Myocyte (in vitro differentiated cells): ENCODE measurements at regions not wholly inside any gene's neighbourhood (a gene's known extent, or its start where the extent isn't known, plus 50 kb on each side); places are given as distances from the start of the nearest gene placed in this dataset.

Experiments used
- DNase-seq: peaks from one replicate; pipeline ENCODE4 v3.0.0-alpha.2; 2012; ENCODE audit warnings: low read depth

DNA sequence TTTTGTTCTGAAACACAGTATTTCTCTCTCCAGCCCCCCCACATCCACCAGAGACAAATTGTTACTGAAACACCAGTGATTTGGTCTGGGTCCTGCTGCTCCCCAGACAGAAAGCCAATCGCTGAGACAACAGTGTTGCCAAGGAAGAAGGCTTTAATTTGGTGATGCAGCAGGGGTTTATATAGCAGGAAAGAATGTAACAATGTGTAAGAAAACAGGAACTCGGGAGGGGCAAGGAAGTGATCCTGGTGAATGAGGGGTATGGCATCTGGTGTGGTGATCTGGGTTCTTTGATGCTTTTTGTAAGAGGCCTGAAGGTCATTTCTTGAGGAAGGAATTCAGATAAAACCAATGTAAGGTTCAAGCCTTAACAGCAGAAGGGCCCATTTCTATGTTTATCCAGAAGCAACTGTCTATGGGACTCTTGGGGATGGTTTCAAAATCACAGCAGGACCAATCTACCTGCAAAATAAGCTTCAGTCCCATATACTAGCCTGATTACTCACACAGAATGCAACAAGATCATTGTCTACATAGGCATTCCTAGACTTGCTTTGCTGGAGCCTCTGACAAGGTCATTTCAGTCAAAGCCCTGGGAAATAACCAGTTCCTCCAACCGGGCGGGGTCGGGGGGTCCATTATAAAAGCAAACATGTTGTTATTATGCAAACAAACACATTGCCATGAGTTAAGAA, 445.2 kb upstream of the ZFP42 start:
- no peak for DNase-seq

DNA sequence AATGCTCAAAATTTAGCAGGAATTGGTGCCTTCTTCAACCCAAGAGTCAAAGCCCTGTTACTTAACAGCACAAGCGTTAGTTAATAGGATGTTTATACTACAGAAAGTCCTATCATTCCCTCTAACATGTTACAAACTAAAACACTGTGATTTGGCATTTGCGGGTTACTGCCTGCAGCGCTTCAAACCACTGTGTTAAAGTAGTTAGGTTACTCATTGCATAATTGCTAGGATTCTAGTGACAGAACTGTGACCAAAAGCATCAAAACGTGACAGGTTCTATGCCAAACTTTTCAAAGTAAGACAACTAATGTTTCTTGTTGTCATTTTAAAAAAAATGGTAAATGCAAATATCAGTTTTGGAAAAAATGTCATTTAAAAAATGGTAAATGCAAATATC, 442.8 kb upstream of the ZFP42 start:
- no peak for DNase-seq

DNA sequence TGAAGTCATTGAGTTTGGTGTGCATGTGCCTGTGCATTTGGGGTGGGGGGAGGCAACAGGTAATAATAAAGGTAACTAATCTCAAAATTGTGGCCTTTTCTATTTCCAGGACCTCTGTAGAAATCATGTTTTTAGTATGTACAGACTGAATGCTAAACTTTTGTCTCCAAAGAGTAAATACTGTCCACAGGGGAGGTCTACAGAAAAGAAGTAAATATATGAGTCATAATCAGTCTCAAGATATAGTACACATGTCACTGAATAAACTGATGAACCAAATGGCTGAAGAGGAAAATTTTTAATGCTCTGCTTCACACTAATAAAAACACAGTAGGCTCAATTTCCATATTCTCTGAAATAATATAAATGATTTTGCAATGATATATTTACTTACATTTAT, 440.4 kb upstream of the ZFP42 start:
- no peak for DNase-seq

DNA sequence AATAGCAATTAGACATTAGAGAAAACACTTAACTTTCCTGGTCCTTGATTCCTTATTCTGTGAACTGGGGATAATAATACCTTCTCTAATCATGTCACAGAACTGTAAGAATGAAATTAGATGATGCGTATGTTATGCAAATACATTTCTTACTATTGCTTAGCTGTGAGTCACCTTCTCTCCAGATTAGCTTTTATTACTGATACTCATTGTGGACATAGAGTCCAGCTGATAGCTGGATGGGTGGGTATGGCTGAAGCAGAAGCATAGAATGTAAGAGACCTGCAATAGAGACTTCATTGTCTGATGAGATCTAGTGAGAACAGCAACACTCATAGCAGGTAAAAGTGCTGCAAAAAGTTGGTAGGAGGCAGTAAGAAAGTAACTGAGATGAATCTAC, 437.2 kb upstream of the ZFP42 start:
- no peak for DNase-seq

GRCh38 chr4:187562345-187562744, 433.2 kb upstream of the ZFP42 start:
- no peak for DNase-seq

DNA sequence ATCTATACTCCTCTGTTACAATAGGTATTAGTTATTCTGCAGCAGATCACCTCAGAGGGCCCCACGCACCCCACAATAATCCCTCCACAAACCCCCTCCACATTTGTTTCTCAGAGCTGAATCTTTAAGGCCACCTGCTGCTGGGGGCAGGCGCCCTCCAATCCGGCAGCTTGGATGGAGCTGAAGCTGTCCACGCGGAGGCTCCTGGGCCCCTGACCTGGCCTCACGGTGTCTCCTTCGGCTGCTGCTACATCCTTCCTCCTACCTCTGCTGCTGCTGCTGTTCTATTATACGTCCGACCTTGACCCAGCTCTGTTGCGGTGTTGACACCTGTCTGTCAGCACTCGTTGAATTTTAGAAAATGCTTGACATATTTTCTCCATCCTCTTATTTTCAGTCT, 430.2 kb upstream of the ZFP42 start:
- no peak for DNase-seq

- no peak for DNase-seq
Observed at GRCh38 chr4:187569871-187570270, 425.7 kb upstream of the ZFP42 start.

GRCh38 chr4:187575706-187576105, 419.9 kb upstream of the ZFP42 start:
- DNase-seq: no peak

DNA sequence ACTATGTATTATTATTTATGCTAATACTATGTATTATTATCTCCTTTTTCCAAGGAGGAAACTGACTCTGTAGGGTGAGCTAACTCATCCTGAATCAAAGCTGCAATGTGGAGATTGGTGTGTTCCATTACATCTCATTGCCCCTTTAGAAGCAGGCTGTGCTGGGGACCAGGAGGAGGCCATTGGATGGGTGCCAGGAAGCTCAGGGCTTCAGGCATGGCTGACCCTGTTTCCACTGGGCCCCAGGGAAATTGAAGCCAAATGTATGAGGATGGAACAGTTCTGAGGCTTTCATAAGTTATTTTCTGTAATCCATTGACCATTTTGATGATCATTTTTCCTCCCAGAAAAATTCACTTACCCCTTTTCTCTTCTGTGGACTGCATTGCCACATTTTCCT, 418.8 kb upstream of the ZFP42 start:
- DNase-seq: no peak

GRCh38 chr4:187577941-187578480, 417.6 kb upstream of the ZFP42 start:
- no peak for DNase-seq

DNA sequence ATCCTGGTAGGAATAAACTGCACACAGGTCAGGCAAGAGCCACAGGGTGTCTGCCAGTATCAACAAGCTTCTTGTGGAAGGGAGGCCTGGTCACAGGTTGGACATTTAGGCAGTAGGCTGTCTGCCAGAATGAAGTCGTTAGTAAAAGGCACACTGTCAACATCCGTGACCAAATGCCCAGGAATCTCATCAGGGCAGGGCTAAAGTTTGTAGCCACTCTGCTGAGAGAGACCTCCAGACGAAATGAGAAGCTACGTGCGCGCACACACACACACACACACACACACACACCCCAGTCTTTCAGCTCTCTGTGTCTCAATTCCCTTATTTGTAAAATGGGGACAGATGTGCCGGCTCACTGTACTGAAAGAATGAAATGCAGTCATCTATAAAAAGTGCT, 408.7 kb upstream of the ZFP42 start:
- no peak for DNase-seq

- DNase-seq: peak; percentile 36
Observed at GRCh38 chr4:187598196-187598595, 397.4 kb upstream of the ZFP42 start.

DNA sequence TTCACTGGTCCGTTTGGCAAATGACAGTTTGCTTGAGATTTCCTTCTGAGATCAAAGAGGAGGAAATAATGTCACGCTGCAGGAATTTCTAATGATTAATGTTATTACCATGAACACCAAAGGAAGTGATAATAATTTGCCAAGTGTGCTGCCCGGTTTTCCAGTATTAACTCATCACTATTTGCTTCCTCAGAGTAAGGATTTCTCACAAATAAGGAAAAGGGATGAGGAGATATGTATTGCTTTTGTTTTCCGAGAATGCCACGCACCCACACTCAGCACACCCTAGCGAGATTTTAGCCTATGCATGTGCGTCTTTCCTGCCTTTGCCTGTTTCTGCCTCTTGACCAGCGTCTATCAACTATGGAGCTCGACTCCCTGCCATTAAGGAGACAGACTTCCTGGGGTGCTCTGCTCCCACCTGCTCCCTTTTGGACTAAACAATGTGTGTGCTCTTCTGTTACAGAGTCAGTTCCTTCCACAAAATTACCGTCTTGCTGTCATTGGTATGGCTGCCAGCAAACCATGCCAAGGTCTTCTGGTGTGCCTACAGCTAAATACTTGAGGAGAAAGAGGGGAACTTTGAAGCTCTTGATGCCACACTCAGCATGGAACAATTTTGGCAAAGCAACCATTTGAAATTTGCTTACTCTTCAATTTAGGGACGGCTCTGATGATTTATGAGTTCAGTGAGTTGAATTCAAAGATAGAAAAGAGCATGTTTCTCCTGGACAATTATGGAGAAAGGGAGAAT, 393.1 kb upstream of the ZFP42 start:
- peak; percentile 57 for DNase-seq

- DNase-seq: peak; percentile 85
Observed at GRCh38 chr4:187603093-187604025, 392.2 kb upstream of the ZFP42 start.

GRCh38 chr4:187604984-187605383, 390.6 kb upstream of the ZFP42 start:
- DNase-seq: no peak

DNA sequence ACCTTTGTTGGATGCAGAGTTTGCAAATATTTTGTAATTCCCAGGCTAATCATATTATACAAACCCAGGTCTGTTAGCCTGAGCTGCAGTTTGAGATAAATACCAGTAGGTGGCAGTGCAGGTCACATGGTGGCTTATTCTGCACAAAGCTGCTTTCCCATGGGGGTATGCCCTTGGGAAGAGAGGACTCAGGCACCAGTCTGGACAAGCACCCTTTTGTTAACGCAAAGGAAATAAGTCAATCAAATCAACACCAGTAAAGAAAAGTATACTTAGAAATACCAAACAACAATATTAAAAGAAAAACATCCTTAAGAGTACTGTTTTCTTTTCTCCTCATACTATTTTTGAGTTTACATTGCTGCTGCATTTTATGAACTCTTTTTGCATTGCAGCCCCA, 389.0 kb upstream of the ZFP42 start:
- peak; percentile 70 for DNase-seq

DNA sequence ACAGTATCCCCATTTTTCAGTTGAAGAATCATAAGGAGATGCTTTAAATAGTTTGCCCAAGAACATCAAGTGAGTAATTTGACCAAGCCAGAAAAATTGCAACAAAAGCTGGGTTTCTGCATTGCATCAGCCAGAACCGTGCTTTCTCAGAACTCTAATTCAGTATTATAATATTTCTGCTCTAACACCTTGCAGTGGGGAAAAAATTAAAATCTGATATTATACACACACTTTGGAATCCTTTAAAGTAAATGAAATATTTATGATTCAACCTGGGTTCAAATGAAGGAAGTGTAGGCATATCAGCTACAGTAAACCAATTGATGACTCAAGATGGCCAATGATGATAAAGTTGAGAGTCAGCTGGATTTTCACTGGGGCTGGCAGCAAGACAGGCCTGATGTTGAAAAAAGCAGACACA, 387.6 kb upstream of the ZFP42 start:
- DNase-seq: peak; percentile 49

DNA sequence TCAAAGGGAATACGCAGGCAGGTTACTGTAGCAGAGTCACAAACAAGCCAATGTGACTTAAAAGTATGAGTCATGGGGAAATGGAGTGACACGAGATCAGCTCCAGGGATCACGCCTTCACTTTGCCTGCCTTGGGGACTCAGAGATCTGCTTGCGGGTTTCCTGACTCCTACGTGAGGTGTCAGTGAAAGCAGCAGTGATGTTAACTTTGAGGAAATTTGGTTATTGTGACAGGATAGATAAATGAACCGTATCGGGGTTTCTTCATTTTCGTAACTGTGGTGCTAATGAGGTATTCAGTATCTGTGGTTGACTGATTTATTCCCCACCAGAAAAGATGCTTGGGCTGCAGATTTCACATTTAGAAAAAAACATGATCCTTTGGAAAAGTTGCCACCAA, 383.3 kb upstream of the ZFP42 start:
- no peak for DNase-seq

GRCh38 chr4:187613089-187613839, 382.3 kb upstream of the ZFP42 start:
- DNase-seq: no peak

DNA sequence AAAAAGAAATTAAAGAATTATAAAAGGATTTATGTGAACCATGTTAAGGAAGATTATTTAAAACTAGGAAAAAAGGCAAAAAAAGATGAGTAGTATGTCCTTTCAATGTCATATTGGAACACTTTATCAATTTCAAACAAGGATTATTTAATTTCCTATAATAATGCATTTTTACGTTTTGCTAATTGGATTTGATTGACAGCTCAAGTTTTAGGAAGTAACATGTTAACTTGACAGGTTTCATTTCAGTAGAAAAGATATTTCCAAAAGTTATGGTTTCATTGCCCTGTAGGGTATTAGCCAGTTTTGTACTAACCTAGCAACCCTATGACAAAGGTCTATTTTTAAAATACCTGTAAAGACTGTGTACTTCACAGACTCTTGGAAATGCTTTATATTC, 379.6 kb upstream of the ZFP42 start:
- no peak for DNase-seq

- DNase-seq: no peak
Observed at GRCh38 chr4:187617113-187617512, 378.5 kb upstream of the ZFP42 start.
